HG02852 (cell line): ENCODE measurements at regions not wholly inside any gene's neighbourhood (a gene's known extent, or its start where the extent isn't known, plus 50 kb on each side); places are given as distances from the start of the nearest gene placed in this dataset.

Experiments
- ATAC-seq: cut with Tn5 transposase; IDR thresholded peaks from one replicate; pipeline ENCODE4 v1.9.1; 2021; ENCODE audit warnings: mild to moderate bottlenecking, moderate library complexity; ENCODE audit not compliant: unreplicated experiment

GRCh38 chr6:80667006-80667405 is 560.5 kb downstream of the BCKDHB start:
- ATAC-seq, result no peak

DNA sequence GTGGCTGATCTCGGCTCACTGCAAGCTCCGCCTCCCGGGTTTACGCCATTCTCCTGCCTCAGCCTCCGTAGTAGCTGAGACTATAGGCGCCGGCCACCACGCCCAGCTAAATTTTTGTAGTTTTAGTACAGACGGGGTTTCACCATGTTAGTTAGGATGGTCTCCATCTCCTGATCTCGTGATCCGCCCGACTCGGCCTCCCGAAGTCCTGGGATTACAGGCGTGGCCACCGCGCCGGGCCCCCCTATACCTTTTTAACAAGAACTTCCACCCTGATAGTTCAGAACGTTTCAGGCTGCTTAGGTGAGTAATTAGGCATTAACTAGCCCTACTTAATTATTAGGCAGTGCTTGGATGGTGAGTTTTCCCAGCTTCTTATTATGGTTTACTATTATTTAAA is 552.5 kb downstream of the BCKDHB start:
- ATAC-seq, result no peak

- ATAC-seq, result no peak
These were observed 540.7 kb downstream of the BCKDHB start for GRCh38 chr6:80647156-80647555.

GRCh38 chr6:80643881-80644280 is 537.4 kb downstream of the BCKDHB start:
- no peak for ATAC-seq

- ATAC-seq, result no peak
These were observed 536.0 kb downstream of the BCKDHB start for GRCh38 chr6:80642452-80642851.

DNA sequence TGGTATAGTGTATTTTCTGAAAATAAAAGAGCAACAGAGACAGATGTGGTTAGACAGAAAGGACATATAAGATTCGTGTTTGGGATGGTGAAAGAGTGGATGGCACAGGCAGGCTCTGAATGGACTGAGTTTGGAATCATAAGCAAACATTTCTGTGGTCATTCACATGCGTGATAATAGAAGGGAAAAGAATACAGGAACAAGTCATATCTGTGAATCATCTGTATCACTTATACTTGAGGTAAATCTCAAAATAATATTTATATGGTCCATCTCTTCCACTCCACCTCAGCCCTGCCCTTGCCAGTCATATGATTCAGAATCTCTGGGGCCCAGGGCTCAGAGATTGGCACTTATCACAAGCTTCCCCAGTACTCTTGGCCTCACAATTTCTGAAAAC is 535.1 kb downstream of the BCKDHB start:
- no peak for ATAC-seq

- no peak for ATAC-seq
These were observed 533.7 kb downstream of the BCKDHB start for GRCh38 chr6:80640176-80640575.

DNA sequence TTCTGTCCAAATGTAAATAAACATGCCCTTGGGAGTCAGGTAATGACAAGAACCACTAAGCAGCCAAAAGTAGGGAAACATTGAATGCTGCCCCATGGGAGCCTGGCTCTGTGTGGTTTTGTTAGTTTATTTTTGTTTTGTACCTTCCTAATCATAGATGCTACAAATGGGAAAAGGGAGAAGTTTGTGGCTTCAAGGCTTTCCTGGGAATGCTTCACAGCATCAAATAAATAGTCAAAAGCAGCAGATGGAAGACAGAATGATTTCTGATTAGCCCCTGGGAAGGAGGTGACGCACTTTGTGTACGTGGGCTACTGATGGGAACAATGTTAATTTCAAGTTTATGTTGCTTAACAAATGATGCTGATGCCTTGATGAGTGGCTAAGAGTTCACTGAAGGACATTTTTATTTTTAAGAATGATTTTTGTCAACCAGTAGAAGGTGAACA is 532.7 kb downstream of the BCKDHB start:
- ATAC-seq, result no peak

- peak; percentile 88 for ATAC-seq
These were observed 532.0 kb downstream of the BCKDHB start for GRCh38 chr6:80638213-80639055.

- no peak for ATAC-seq
These were observed 530.8 kb downstream of the BCKDHB start for GRCh38 chr6:80637312-80637711.

GRCh38 chr6:80636689-80637088 is 530.2 kb downstream of the BCKDHB start:
- no peak for ATAC-seq

GRCh38 chr6:80633412-80633811 is 526.9 kb downstream of the BCKDHB start:
- ATAC-seq, result no peak

GRCh38 chr6:80625405-80625804 is 518.9 kb downstream of the BCKDHB start:
- ATAC-seq, result no peak

- ATAC-seq, result no peak
These were observed 516.8 kb downstream of the BCKDHB start for GRCh38 chr6:80623066-80623815.

DNA sequence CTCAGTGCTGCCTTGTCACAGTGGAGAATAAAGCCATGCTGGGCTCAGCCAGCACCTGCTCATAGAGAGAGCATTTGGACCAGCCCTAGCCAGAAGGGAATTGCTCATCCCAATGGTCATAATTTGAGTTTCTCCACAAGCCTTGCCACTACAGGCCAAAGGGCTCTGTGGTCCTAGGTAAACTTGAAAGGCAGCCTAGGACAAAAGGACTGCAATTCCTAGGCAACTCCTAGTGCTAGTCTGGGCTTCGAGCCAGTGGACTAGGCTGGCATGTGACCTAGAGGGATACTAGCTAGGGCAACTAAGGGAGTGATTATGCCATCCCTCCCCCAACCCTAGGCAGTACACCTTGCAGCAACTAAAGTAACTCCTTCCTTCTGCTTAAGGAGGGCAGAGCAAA is 516.2 kb downstream of the BCKDHB start:
- ATAC-seq, result no peak

DNA sequence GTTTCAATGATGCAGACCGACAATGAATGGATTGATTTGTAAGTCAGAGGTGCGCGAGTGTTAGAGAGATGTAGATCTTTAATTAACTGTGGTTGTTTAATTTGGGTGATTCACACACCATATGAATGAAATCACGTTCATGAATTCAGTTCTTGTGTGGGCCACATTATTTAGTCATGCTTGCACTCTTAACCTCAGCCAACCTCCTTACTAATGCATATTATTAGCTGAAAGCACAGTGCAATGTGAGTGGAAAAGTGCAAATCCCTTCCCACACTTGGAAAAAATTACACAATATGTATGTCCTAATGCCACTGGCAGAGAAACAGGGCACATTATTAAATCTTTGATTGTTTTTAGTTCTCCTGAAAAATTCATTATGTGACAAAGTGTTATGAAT is 512.5 kb downstream of the BCKDHB start:
- no peak for ATAC-seq

- no peak for ATAC-seq
These were observed 504.4 kb downstream of the BCKDHB start for GRCh38 chr6:80610846-80611245.

- ATAC-seq, result no peak
These were observed 502.4 kb downstream of the BCKDHB start for GRCh38 chr6:80608881-80609280.

DNA sequence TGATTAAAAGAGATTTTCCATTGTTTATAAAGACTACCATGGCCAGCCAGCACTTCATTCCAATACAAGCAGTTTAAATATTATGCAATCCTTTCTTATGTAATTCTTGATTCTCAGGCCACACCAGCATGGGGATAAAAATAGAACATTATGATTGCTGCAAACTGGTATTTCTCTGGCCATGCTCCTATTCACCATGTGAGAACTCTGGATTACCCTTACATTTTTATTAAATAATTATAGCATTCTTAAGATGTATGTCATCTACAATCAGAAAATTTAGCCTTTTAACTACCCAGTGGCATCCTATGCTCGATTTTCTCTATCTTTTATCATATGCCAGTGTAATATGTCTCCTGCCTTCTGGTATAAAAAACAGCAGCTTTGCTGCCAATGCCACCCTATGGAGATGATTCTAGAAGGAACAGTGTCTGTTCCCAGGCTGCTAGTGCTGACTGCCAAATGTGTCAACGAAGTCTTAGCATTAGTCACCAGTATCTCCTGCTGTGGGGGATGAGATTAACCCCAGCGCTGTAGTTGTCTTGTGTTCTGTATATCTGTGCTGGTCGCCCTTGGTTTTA is 501.4 kb downstream of the BCKDHB start:
- no peak for ATAC-seq

GRCh38 chr6:80605165-80605989 is 498.9 kb downstream of the BCKDHB start:
- no peak for ATAC-seq

DNA sequence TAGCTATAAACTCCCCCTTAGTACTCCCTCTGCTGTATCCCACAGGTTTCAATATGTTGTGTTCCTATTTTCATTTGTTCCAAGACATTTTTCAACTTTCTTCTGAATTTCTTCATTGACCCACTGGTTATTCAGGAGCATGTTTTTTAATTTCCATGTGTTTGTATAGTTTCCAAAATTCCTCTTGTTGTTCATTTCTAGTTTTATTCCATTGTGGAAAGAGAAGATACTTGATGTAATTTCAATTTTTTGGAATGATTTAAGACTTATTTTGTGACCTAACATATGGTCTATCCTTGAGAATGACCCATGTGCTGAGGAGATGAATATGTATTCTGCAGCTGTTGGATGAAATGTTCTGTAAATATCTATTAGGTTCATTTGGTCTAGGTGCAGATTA is 497.2 kb downstream of the BCKDHB start:
- no peak for ATAC-seq
